GM19328 (cell line): ENCODE measurements at regions not wholly inside any gene's neighbourhood (a gene's known extent, or its start where the extent isn't known, plus 50 kb on each side); places are given as distances from the start of the nearest gene placed in this dataset.
"Not testable (repeated sequence)": the region's sequence is repeated elsewhere in the genome, so short reads cannot be mapped to it uniquely, and the experiment has no call there.

Source experiments
- ATAC-seq: cut with Tn5 transposase; IDR thresholded peaks from one replicate; pipeline ENCODE4 v1.9.1; 2021; ENCODE audit warnings: mild to moderate bottlenecking, moderate library complexity; ENCODE audit not compliant: unreplicated experiment

DNA sequence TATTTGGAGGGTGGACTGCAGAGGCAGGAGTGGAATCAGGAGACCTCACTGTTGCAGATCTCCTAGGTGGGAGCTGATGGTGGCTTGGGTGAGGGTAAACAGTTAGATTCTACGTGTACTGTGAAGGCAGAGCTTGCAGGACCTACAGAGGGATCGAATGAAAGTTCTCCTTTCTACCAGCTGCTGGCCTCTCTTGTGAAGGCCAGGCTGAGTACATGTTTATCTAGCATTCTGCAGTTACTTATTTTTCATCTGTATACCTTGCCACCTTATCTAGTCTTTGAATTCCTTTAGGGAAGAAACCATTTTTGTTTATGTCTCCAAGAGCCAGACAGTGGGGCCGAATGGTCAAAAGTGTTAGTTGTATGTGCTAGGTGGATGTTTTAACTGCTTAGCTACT, 57.6 kb downstream of the PTTG1 start:
- no peak for ATAC-seq

DNA sequence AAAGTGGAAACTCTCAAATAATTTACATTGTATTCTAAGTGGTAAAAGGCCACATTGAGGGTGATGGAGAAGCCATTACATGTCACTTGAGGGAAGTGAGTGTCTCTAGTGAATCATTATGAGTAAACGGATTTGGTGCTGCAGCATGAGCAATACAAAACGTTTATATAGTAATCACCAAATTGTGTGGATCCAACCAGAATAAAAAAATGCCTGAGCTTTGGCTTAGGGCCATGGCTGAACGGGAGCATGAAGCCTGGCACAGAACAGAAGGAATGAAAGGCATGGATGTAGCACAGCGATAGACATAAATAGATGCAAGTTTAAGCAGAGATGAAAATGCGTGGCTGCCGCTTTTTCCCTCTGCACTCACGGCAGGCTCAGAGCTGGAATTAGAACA, 58.3 kb downstream of the PTTG1 start:
- no peak for ATAC-seq

DNA sequence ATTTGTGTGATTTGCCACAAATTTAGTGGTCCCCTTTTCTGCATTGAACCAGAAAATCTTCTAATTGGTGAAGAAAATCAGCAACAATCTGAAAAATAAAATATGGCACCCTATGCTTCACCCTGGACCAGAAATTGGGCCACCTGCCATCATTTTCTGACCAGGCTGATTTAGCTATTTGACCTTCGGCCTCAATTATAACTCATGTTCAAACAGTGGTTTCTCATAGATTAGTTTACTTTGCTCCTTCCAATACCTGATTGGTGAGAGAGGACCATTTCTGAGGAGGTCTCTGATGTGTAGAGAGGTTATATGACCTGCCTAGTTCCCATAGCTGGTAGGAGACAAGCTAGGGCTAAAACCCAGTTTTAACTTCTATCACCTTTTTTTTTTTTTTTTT, 59.0 kb downstream of the PTTG1 start:
- no peak for ATAC-seq

DNA sequence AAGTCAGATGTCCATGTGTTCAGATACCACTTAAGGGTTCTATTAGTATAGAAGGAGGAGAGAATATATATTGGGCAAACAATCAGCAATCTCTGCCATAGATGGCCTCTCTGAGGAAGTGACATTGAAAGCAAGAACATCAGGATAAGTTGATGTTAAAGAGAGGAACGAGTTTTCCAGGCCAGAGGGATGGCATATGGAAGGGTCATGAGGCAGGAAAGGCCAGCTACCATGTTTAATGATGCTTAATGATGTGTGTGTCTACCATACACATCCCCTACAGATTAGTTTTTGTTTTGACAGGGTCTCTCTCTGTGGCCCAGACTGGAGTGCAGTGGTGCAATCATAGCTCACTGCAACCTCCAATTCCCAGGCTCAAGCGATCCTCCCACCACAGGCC, 63.0 kb downstream of the PTTG1 start:
- no peak for ATAC-seq

- ATAC-seq = no peak
Observed at GRCh38 chr5:160485364-160485969, 63.8 kb downstream of the PTTG1 start.

DNA sequence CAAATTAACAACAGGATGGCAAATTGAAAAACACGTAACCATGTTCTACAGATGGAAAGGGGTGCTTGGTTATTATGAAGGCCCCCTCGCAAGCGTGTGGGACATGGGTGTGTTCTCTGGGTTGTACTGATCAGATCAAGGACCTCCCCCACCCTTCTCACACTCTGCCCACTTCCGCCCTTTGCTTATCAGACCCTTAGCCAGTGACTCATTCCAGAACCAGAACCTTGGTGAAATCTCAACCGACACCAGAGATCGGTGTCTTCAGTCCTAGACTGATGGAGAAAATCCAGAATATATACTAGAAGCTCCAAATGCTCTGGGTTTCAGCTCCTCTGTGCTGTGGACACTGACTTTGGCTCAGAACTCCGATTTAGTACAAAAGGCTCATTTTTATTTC, 64.9 kb downstream of the PTTG1 start:
- no peak for ATAC-seq

- no peak for ATAC-seq
Observed at GRCh38 chr5:160488394-160489325, 67.0 kb downstream of the PTTG1 start.

- no peak for ATAC-seq
Observed at GRCh38 chr5:160491438-160491837, 69.8 kb downstream of the PTTG1 start.

GRCh38 chr5:160492565-160492964, 70.9 kb downstream of the PTTG1 start:
- no peak for ATAC-seq

- no peak for ATAC-seq
Observed at GRCh38 chr5:160493806-160494338, 72.2 kb downstream of the PTTG1 start.

- no peak for ATAC-seq
Observed at GRCh38 chr5:160494451-160494850, 72.8 kb downstream of the PTTG1 start.

DNA sequence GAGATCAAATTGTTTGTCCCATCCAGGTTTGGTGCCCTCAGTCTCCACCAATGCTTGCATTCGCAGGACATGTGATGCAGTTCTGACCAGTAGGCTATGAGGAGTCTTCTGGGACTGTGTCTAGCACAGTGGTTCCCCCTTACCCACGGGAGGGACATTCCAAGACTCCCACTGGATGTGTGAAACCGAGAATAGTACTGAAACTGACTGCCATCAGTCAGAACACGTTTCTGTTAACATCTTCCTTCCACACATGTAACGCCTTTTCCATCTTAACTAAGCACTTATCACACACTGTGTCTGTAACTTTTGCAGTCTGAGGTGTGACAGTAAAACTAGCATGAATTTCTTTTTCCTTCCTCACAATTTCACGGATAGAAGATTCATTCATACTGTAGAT, 74.7 kb downstream of the PTTG1 start:
- no peak for ATAC-seq

DNA sequence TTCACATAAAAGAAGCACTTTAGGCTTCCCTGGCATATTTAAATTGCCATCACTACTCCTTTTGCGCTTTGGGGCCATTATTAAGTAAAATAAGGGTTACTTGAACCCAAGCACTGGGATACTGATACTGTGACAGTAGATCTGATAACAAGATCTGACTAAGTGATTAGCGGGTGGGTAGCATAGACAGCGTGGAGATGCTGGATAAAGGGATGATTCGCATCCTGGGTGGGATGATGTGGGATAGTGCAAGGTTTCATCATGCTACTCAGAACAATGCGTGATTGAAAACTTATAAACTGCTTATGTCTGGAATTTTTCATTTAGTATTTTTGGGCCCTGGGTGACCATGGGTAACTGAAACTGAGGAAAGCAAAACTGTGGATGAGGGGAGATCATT, 75.1 kb downstream of the PTTG1 start:
- ATAC-seq = no peak

DNA sequence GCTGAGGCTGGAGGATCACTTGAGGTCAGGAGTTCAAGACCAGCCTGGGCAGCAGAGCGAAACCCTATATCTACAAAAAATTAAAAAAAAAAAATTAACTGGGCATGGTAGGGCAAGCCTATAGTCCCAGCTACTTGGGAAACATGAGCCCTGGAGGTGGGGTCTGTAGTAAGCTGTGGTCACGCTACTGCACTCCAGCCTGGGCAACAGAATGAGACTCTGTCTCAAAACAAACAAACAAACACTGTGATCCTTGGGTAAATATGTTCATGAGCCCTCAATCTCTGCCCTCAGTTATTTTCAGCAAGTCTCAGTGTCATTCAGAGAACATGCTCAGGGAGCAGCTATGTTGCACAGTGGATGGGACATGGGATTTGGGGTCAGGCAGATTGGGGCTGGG, 76.2 kb downstream of the PTTG1 start:
- ATAC-seq = no peak

DNA sequence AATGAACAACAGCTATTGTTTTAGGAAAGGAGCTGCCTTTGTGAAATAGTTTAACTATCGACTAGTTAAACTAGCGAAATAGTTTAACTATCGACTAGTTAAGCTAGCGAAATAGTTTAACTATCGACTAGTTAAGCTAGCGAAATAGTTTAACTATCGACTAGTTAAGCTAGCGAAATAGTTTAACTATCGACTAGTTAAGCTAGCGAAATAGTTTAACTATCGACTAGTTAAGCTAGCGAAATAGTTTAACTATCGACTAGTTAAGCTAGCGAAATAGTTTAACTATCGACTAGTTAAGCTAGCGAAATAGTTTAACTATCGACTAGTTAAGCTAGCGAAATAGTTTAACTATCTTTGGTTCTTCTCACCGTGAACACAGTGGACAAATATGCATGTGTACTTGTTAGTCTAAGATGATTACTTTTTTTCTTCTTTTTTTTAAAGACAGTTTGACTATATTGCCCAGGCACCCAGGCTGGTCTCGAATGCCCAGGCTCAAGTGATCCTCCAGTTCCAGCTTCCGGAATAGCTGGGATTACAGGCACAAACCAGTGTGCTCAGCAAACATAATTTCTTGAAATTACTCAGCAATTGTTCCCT, 76.9 kb downstream of the PTTG1 start:
- ATAC-seq = not testable (repeated sequence)

GRCh38 chr5:160500786-160501779, 79.4 kb downstream of the PTTG1 start:
- no peak for ATAC-seq

- no peak for ATAC-seq
Observed at GRCh38 chr5:160504906-160505305, 83.3 kb downstream of the PTTG1 start.

DNA sequence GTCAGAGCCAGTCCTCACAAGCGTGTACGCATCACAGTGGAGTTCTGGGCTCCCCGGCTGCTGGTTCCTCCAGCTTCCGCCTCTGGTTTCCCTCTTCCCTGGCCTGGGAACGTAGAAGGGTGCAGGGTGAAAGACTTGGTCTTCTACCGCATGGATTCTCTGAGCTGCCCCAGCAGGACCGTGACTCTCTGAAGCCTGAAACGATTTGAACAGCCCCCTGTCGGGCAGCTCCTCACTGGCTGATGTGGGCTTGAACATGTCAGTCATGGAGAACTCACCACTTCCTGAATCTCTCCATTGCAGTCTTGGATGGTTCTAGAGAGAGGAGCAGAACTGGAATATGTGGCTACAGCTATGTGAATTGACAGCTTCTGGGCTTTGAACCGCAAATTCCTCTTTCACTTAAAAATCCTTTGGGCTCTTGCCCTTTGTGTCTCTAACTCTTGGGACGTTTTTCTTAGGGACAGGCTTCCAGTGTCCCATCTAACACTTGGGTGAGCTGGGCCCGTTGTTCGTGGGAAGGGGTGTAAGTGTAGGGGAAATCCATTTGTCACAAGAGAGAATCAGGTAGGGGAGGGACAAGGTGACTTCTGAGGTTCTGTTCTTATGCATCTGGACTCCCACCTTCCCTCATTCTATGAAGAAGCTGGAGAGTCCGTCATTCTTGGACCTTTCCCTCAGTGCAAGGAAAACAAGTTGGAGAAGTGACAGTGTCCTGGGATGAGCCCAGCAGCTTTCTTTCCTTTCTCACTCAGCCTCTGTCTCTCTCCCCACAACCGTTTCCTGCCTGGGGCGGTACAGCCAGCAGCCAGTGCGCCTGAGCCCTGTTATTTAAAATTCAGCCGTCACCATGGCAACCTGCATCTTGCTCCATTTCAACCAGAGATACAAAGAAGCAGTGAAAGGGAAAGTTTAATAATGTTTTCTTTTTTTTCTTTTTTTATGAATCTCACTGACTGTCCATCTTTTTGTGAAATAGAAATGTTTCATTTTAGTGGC, 84.7 kb downstream of the PTTG1 start:
- peak; percentile 71 for ATAC-seq

GRCh38 chr5:160507221-160507721, 85.6 kb downstream of the PTTG1 start:
- ATAC-seq = no peak
